ENCODE measurements at regions not wholly inside any gene's neighbourhood (a gene's known extent, or its start where the extent isn't known, plus 50 kb on each side); places are given as distances from the start of the nearest gene placed in this dataset.

GRCh38 chr4:175906384-175906783, 94.3 kb upstream of the GPM6A start:
- no peaks in the 10 kb centered on the region for H3K27me3 ChIP-seq (ENCODE audit: insufficient read depth in 3 of 3, low read length in 2 of 3)
- H3K27ac ChIP-seq, result no peak overlapping the region
- TF ChIP-seq CTCF (IDR thresholded peaks at IDR 0.05), result no peak
- DNase-seq (no peak), ATAC-seq (no peak)
- intact Hi-C loops (cut with DNase I), result no loop called here
- WGBS, 3 donors, result 72 to 80% (median 73%) methylated on average over 5 of the region's 5 CpGs
- H3K4me3 ChIP-seq, result no peak overlapping the region
- no peaks in the 10 kb centered on the region for H3K36me3 ChIP-seq (ENCODE audit: insufficient read depth in 1 of 2, low read depth in 1 of 2)
- H3K4me1 ChIP-seq, result no peaks in the 10 kb centered on the region
- H3K9me3 ChIP-seq, result no peaks in the 10 kb centered on the region

DNA sequence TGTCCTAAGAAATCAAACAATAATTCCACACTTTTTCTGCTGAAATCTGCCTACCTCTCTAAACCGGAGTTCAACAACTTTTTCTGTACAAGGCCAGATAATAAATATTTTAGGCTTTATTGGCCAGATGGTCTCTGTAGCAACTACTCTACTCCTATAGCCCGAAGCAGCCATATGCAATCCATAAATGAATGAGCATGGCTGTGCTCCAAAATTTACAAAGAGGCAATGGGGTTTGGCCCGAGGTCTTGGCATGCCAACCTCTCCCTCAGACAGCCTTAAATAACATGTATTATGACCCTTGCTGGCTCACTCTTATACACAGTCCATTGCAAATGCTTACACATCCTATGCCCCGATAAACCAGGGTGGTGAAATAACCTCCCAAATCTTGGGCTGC, 98.6 kb upstream of the GPM6A start:
- no peak for DNase-seq
- no peaks in the 10 kb centered on the region for H3K27me3 ChIP-seq (ENCODE audit: insufficient read depth in 3 of 3, low read length in 2 of 3)
- 65 to 76% (median 69%) methylated on average over 4 of the region's 4 CpGs for WGBS, 3 donors
- H3K9me3 ChIP-seq, result no peaks in the 10 kb centered on the region
- no peak for ATAC-seq
- H3K27ac ChIP-seq, result no peak overlapping the region
- intact Hi-C loops (cut with DNase I), result no loop called here
- H3K4me1 ChIP-seq, result no peaks in the 10 kb centered on the region
- no peaks in the 10 kb centered on the region for H3K36me3 ChIP-seq (ENCODE audit: insufficient read depth in 1 of 2, low read depth in 1 of 2)
- no peak for TF ChIP-seq CTCF (IDR thresholded peaks at IDR 0.05)
- H3K4me3 ChIP-seq, result no peak overlapping the region

DNA sequence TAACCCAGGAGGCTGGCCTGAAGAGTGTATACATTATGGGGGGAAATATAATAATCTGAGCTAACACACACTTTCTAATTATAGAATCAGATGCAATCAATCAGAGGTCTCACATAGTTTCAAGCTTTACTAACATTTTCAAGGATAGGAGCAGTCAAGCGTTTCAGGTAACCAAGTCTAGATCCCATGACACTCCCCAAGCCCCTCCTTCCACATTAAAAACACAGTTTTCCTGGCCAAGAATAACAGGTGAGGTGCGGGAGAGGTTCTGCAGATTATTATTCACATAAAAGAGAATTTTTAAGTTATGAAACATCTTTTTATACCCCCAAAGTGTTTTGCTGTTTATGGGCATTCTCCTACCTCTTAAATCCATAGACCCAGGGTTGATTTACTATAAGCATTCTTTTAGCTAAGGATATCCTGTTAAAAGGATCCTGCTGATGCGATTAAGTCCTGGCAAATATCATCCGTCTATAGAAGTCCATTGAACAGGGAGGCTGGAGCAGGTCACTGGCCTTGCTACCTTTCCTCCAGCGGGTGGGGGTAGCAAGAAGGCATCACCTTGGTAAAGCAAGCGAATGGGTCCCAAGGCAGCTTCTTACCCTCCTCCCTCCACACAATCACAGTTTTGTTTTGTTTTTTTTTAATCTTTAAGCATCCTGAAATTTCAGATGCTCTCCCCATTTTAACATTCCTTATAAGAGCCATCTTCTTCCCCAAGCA, 104.7 kb upstream of the GPM6A start:
- ATAC-seq, result no peak
- WGBS, 3 donors, result 63 to 70% (median 69%) methylated on average over 6 of the region's 6 CpGs
- TF ChIP-seq CTCF (IDR thresholded peaks at IDR 0.05), result no peak

DNA sequence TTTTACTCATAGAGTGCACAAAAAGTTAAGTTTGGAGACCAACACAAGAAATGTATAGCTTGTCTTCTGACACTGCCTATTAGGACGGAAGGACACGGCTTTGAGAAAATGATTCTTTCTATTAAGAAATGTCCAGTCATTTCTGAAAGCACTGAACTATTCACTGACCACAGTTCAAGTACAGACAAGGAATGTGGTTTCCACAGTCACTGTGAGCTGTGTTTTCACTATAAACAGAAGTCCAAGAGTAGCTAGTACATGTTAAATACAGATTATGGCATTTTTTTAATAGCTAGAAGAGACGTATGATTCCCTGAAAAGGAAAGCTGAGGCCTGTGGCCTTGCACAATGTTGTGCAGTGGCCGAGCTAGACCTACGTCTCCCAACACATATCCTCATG, 115.1 kb upstream of the GPM6A start:
- Histone ChIP-seq H3K4me1 (no peaks in the 10 kb centered on the region), H3K27ac (no peak overlapping the region), H3K27me3 (ENCODE audit: insufficient read depth in 3 of 3, low read length in 2 of 3) (no peaks in the 10 kb centered on the region), H3K4me3 (no peak overlapping the region), H3K36me3 (ENCODE audit: insufficient read depth in 1 of 2, low read depth in 1 of 2) (no peaks in the 10 kb centered on the region), H3K9me3 (no peaks in the 10 kb centered on the region)
- intact Hi-C loops (cut with DNase I), result no loop called here
- WGBS, 3 donors, result 87 to 92% (median 87%) methylated on average over 5 of the region's 5 CpGs
- ATAC-seq, result no peak
- no peak for DNase-seq
- TF ChIP-seq CTCF (IDR thresholded peaks at IDR 0.05), result no peak

More for the DNA sequence above, 104.7 kb upstream of the GPM6A start:
- H3K27ac ChIP-seq, result no peak overlapping the region
- H3K9me3 ChIP-seq, result no peaks in the 10 kb centered on the region
- H3K36me3 ChIP-seq (ENCODE audit: insufficient read depth in 1 of 2, low read depth in 1 of 2), result no peaks in the 10 kb centered on the region
- no peaks in the 10 kb centered on the region for H3K4me1 ChIP-seq
- intact Hi-C loops (cut with DNase I), result no loop called here
- no peak overlapping the region for H3K4me3 ChIP-seq
- peaks cover 0 to 2% (median 0%) of the 10 kb centered on the region in 3 donors for H3K27me3 ChIP-seq (ENCODE audit: insufficient read depth in 3 of 3, low read length in 2 of 3)
- no peak for DNase-seq

GRCh38 chr4:175929441-175929840, 117.4 kb upstream of the GPM6A start:
- no peak for DNase-seq
- Histone ChIP-seq H3K36me3 (ENCODE audit: insufficient read depth in 1 of 2, low read depth in 1 of 2) (no peaks in the 10 kb centered on the region), H3K4me3 (no peak overlapping the region), H3K9me3 (no peaks in the 10 kb centered on the region), H3K27ac (no peak overlapping the region), H3K4me1 (no peaks in the 10 kb centered on the region), H3K27me3 (ENCODE audit: insufficient read depth in 3 of 3, low read length in 2 of 3) (no peaks in the 10 kb centered on the region)
- ATAC-seq, result no peak
- WGBS, 3 donors, result 43 to 48% (median 44%) methylated on average over 3 of the region's 3 CpGs
- intact Hi-C loops (cut with DNase I), result no loop called here
- TF ChIP-seq CTCF (IDR thresholded peaks at IDR 0.05), result no peak
